ENCODE measurements at regions not wholly inside any gene's neighbourhood (a gene's known extent, or its start where the extent isn't known, plus 50 kb on each side); places are given as distances from the start of the nearest gene placed in this dataset.

- Mint-ChIP-seq H3K27ac (ENCODE audit: unreplicated experiment) (no peak overlapping the region), H3K4me3 (ENCODE audit: unreplicated experiment) (no peak overlapping the region), H3K36me3 (ENCODE audit: unreplicated experiment) (no peaks in the 10 kb centered on the region), H3K4me1 (ENCODE audit: unreplicated experiment) (peaks cover 8% of the 10 kb centered on the region), H3K9me3 (ENCODE audit: unreplicated experiment) (no peaks in the 10 kb centered on the region), H3K27me3 (ENCODE audit: unreplicated experiment) (no peaks in the 10 kb centered on the region)
- TF ChIP-seq, protein P1, sequence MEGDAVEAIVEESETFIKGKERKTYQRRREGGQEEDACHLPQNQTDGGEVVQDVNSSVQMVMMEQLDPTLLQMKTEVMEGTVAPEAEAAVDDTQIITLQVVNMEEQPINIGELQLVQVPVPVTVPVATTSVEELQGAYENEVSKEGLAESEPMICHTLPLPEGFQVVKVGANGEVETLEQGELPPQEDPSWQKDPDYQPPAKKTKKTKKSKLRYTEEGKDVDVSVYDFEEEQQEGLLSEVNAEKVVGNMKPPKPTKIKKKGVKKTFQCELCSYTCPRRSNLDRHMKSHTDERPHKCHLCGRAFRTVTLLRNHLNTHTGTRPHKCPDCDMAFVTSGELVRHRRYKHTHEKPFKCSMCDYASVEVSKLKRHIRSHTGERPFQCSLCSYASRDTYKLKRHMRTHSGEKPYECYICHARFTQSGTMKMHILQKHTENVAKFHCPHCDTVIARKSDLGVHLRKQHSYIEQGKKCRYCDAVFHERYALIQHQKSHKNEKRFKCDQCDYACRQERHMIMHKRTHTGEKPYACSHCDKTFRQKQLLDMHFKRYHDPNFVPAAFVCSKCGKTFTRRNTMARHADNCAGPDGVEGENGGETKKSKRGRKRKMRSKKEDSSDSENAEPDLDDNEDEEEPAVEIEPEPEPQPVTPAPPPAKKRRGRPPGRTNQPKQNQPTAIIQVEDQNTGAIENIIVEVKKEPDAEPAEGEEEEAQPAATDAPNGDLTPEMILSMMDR (IDR thresholded peaks at IDR 0.05), result no peak
- no peak for DNase-seq (ENCODE audit: extremely low spot score, unreplicated experiment)
Observed at GRCh38 chr3:76370749-76371520, 585.6 kb upstream of the ZNF717 start.

GRCh38 chr3:76372497-76372896 lies 587.1 kb upstream of the ZNF717 start:
- TF ChIP-seq, protein P1 (IDR thresholded peaks at IDR 0.05), result no peak
- Mint-ChIP-seq H3K4me1 (ENCODE audit: unreplicated experiment) (peaks cover 1% of the 10 kb centered on the region), H3K27me3 (ENCODE audit: unreplicated experiment) (no peaks in the 10 kb centered on the region), H3K9me3 (ENCODE audit: unreplicated experiment) (no peaks in the 10 kb centered on the region), H3K4me3 (ENCODE audit: unreplicated experiment) (no peak overlapping the region), H3K27ac (ENCODE audit: unreplicated experiment) (no peak overlapping the region), H3K36me3 (ENCODE audit: unreplicated experiment) (no peaks in the 10 kb centered on the region)
- DNase-seq (ENCODE audit: extremely low spot score, unreplicated experiment), result no peak

GRCh38 chr3:76377074-76377473 lies 591.7 kb upstream of the ZNF717 start:
- no peak for DNase-seq (ENCODE audit: extremely low spot score, unreplicated experiment)
- Mint-ChIP-seq H3K4me1 (ENCODE audit: unreplicated experiment) (no peaks in the 10 kb centered on the region), H3K4me3 (ENCODE audit: unreplicated experiment) (no peak overlapping the region), H3K27ac (ENCODE audit: unreplicated experiment) (no peak overlapping the region), H3K27me3 (ENCODE audit: unreplicated experiment) (no peaks in the 10 kb centered on the region), H3K36me3 (ENCODE audit: unreplicated experiment) (no peaks in the 10 kb centered on the region), H3K9me3 (ENCODE audit: unreplicated experiment) (no peaks in the 10 kb centered on the region)
- TF ChIP-seq, protein P1 (IDR thresholded peaks at IDR 0.05), result no peak

- Mint-ChIP-seq H3K9me3 (ENCODE audit: unreplicated experiment) (no peaks in the 10 kb centered on the region), H3K36me3 (ENCODE audit: unreplicated experiment) (no peaks in the 10 kb centered on the region), H3K4me1 (ENCODE audit: unreplicated experiment) (no peaks in the 10 kb centered on the region), H3K4me3 (ENCODE audit: unreplicated experiment) (no peak overlapping the region), H3K27me3 (ENCODE audit: unreplicated experiment) (no peaks in the 10 kb centered on the region), H3K27ac (ENCODE audit: unreplicated experiment) (no peak overlapping the region)
- no peak for DNase-seq (ENCODE audit: extremely low spot score, unreplicated experiment)
- TF ChIP-seq, protein P1 (IDR thresholded peaks at IDR 0.05), result no peak
Observed at GRCh38 chr3:76378789-76379188, 593.4 kb upstream of the ZNF717 start.

GRCh38 chr3:76383781-76384180 lies 598.4 kb upstream of the ZNF717 start:
- Mint-ChIP-seq H3K27me3 (ENCODE audit: unreplicated experiment) (no peaks in the 10 kb centered on the region), H3K36me3 (ENCODE audit: unreplicated experiment) (no peaks in the 10 kb centered on the region), H3K9me3 (ENCODE audit: unreplicated experiment) (no peaks in the 10 kb centered on the region), H3K4me1 (ENCODE audit: unreplicated experiment) (no peaks in the 10 kb centered on the region), H3K27ac (ENCODE audit: unreplicated experiment) (no peak overlapping the region), H3K4me3 (ENCODE audit: unreplicated experiment) (no peak overlapping the region)
- TF ChIP-seq, protein P1 (IDR thresholded peaks at IDR 0.05), result no peak
- no peak for DNase-seq (ENCODE audit: extremely low spot score, unreplicated experiment)

Measured in osteocyte (in vitro differentiated cells).